Spleen (tissue), 3 donors: ENCODE measurements at regions not wholly inside any gene's neighbourhood (a gene's known extent, or its start where the extent isn't known, plus 50 kb on each side); places are given as distances from the start of the nearest gene placed in this dataset.

Experiments used
- POLR2A ChIP-seq, 3 donors: fragments of 450-650 bp; IDR thresholded peaks; one replicate each; pipeline ENCODE4 v1.5.1; 2017; ENCODE audit warnings: antibody characterized with exemption in 3 of 3, mild to moderate bottlenecking in 1 of 3
- POLR2AphosphoS5 ChIP-seq, 3 donors: sonication (generic); formaldehyde crosslinking; IDR thresholded peaks; one replicate each; pipeline ENCODE4 v1.5.1; 2017; ENCODE audit warnings: antibody characterized with exemption in 3 of 3

DNA sequence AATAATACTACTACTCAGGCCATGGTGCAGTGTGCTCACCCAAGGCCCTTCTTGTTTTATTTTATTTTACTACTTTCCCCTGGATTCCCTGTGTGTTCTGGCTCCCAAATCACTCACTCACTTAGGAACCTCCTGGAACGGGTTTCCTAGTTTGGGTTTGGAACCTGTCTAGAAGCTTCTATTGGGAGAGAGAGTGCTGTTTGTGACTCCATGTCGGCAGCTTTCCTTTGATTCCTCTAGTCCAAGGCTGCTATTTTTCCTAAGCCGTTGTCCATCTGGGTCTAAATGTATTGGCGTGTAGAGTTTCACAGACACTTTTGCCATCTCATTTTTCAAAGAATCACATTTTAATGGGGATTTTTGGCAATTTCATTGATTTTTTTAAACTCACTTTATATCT is 70.8 kb downstream of the FOXA2 start:
- no peak for TF ChIP-seq POLR2A (IDR thresholded peaks at IDR 0.05)
- TF ChIP-seq POLR2AphosphoS5 (IDR thresholded peaks at IDR 0.05): no peak
